OCI-LY3 (cell line): ENCODE measurements at regions not wholly inside any gene's neighbourhood (a gene's known extent, or its start where the extent isn't known, plus 50 kb on each side); places are given as distances from the start of the nearest gene placed in this dataset.

ENCODE experiments used
- EZH2phosphoT487 ChIP-seq: fragments of 200-600 bp; shearing (Covaris generic); IDR thresholded peaks from 2 replicates; pipeline ENCODE4 v1.6.1; 2018; ENCODE audit warnings: antibody characterized with exemption, mixed run types, low read depth
- TF ChIP-seq, protein P1 (sequence below): fragments of 200-600, 300-600 bp; sonication (generic); IDR thresholded peaks from 2 replicates; pipeline ENCODE4 v1.5.1; 2014; ENCODE audit warnings: antibody characterized with exemption, low read length, low read depth

DNA sequence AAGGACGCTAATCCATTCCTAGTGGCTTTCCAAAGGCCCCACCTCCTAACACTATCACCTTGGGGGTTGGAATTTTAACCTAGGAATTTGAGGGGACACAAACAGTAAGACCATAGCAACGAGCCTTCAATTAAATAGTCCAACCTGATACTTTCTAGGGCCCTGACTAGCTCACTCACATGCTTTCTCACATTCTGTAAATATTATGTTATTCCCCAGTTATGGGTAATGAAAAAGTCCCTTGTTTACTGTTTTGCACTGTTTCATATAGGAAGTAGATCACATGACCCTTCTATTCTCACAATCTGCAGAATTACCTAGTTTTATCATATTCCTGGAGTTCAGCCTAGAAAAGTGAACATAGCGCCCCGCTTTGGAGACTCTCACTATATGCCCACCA, 1212.1 kb upstream of the ACVR2A start:
- TF ChIP-seq, protein P1, sequence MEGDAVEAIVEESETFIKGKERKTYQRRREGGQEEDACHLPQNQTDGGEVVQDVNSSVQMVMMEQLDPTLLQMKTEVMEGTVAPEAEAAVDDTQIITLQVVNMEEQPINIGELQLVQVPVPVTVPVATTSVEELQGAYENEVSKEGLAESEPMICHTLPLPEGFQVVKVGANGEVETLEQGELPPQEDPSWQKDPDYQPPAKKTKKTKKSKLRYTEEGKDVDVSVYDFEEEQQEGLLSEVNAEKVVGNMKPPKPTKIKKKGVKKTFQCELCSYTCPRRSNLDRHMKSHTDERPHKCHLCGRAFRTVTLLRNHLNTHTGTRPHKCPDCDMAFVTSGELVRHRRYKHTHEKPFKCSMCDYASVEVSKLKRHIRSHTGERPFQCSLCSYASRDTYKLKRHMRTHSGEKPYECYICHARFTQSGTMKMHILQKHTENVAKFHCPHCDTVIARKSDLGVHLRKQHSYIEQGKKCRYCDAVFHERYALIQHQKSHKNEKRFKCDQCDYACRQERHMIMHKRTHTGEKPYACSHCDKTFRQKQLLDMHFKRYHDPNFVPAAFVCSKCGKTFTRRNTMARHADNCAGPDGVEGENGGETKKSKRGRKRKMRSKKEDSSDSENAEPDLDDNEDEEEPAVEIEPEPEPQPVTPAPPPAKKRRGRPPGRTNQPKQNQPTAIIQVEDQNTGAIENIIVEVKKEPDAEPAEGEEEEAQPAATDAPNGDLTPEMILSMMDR: no peak
- no peak for TF ChIP-seq EZH2phosphoT487
